ENCODE measurements at regions not wholly inside any gene's neighbourhood (a gene's known extent, or its start where the extent isn't known, plus 50 kb on each side); places are given as distances from the start of the nearest gene placed in this dataset.
A peak's percentile ranks its signal among the peaks of the same experiment; 100 is the strongest.

DNA sequence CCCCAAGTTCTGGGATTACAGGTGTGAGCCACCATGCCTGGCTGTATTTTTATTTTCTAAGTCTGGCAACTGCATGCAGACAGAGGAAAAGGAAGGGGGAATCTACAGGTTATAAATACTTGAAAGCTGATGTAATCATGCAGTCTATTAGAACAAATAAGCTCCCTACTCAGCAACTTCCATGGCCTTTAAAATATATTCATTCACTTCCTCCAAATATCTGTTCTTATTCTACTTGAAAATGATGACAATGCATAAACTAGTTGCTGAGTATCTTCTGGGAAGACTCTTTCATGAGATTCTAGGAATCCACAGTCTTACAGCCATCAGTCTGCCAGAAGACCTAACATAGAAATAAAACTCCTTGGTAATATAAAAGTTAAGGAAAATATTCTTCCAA lies 66.9 kb upstream of the NCKAP5 start:
- Histone ChIP-seq H3K4me1 (ENCODE audit: low read length) (no peaks in the 10 kb centered on the region), H3K27me3 (ENCODE audit: low read depth, low read length) (no peaks in the 10 kb centered on the region), H3K79me2 (ENCODE audit: low read length) (no peaks in the 10 kb centered on the region), H2AFZ (ENCODE audit: low read depth, low read length) (no peak overlapping the region), H3K4me2 (ENCODE audit: low read length) (no peak overlapping the region), H3K4me3 (ENCODE audit: low read length) (no peak overlapping the region), H3K9ac (ENCODE audit: low read length) (no peak overlapping the region), H3K27ac (ENCODE audit: low read length) (no peak overlapping the region), H3K9me3 (ENCODE audit: insufficient read depth, low read length) (no peaks in the 10 kb centered on the region), H4K20me1 (ENCODE audit: insufficient read depth, low read length) (no peaks in the 10 kb centered on the region), H3K36me3 (replicated peaks; ENCODE audit: low read depth, low read length) (no peaks in the 10 kb centered on the region)
- TF ChIP-seq, protein P1, sequence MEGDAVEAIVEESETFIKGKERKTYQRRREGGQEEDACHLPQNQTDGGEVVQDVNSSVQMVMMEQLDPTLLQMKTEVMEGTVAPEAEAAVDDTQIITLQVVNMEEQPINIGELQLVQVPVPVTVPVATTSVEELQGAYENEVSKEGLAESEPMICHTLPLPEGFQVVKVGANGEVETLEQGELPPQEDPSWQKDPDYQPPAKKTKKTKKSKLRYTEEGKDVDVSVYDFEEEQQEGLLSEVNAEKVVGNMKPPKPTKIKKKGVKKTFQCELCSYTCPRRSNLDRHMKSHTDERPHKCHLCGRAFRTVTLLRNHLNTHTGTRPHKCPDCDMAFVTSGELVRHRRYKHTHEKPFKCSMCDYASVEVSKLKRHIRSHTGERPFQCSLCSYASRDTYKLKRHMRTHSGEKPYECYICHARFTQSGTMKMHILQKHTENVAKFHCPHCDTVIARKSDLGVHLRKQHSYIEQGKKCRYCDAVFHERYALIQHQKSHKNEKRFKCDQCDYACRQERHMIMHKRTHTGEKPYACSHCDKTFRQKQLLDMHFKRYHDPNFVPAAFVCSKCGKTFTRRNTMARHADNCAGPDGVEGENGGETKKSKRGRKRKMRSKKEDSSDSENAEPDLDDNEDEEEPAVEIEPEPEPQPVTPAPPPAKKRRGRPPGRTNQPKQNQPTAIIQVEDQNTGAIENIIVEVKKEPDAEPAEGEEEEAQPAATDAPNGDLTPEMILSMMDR (IDR thresholded peaks at IDR 0.05; ENCODE audit: low read depth, low read length), result no peak
- TF ChIP-seq EZH2phosphoT487 (IDR thresholded peaks at IDR 0.05; ENCODE audit: low read depth), result no peak

DNA sequence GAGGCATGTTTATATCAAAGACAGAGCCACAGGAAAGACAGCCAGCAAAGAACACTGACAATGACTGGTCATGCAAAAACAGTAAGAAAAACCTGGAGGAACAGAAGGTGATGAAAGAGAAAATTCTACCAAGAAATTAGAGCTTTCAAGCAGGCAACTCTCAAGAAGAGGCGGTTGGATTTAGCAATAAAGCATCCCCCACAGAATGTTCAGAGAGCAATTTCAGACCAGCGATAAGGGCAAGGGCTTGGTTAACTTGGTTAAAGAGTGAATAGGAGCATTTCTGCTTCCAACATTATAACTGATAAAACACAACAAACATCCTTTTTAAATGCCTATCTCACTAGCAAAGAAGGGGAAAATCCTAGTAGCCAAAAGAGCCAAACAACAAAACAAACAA lies 68.0 kb upstream of the NCKAP5 start:
- no peaks in the 10 kb centered on the region for H3K4me1 ChIP-seq (ENCODE audit: low read length)
- H3K27ac ChIP-seq (ENCODE audit: low read length), result no peak overlapping the region
- H3K9me3 ChIP-seq (ENCODE audit: insufficient read depth, low read length), result no peaks in the 10 kb centered on the region
- H3K4me3 ChIP-seq (ENCODE audit: low read length), result no peak overlapping the region
- no peaks in the 10 kb centered on the region for H4K20me1 ChIP-seq (ENCODE audit: insufficient read depth, low read length)
- no peak overlapping the region for H3K4me2 ChIP-seq (ENCODE audit: low read length)
- TF ChIP-seq EZH2phosphoT487 (IDR thresholded peaks at IDR 0.05; ENCODE audit: low read depth), result no peak
- H3K9ac ChIP-seq (ENCODE audit: low read length), result no peak overlapping the region
- no peaks in the 10 kb centered on the region for H3K27me3 ChIP-seq (ENCODE audit: low read depth, low read length)
- H3K79me2 ChIP-seq (ENCODE audit: low read length), result no peaks in the 10 kb centered on the region
- no peak overlapping the region for H2AFZ ChIP-seq (ENCODE audit: low read depth, low read length)
- H3K36me3 ChIP-seq (replicated peaks; ENCODE audit: low read depth, low read length), result no peaks in the 10 kb centered on the region

DNA sequence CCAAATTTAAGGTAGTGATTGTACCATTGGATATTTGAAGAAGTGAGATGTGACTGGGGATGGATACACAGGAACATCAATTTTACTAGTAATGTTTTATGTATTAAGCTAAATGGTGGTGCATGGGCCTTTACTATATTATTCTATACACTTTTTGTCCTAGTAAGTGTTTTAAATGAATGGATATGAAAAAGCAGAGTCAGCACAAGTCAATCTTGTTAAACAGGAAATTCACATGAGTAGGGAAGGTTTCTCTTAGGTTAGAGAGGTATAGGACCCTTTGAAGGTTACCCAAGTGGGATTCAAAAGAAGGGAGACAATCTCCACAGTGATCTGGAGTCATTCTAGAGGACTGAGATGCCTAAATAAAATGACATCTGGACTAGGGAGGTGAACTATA lies 71.8 kb upstream of the NCKAP5 start:
- Histone ChIP-seq H3K9ac (ENCODE audit: low read length) (no peak overlapping the region), H2AFZ (ENCODE audit: low read depth, low read length) (no peak overlapping the region), H3K4me2 (ENCODE audit: low read length) (no peak overlapping the region), H3K36me3 (replicated peaks; ENCODE audit: low read depth, low read length) (no peaks in the 10 kb centered on the region), H3K79me2 (ENCODE audit: low read length) (no peaks in the 10 kb centered on the region), H3K4me3 (ENCODE audit: low read length) (no peak overlapping the region), H3K9me3 (ENCODE audit: insufficient read depth, low read length) (no peaks in the 10 kb centered on the region), H3K4me1 (ENCODE audit: low read length) (no peaks in the 10 kb centered on the region), H3K27ac (ENCODE audit: low read length) (no peak overlapping the region), H3K27me3 (ENCODE audit: low read depth, low read length) (peaks cover 8% of the 10 kb centered on the region; the same call in 1 of the 2 replicates), H4K20me1 (ENCODE audit: insufficient read depth, low read length) (no peaks in the 10 kb centered on the region)
- TF ChIP-seq, protein P1 (IDR thresholded peaks at IDR 0.05; ENCODE audit: low read depth, low read length), result no peak
- no peak for TF ChIP-seq EZH2phosphoT487 (IDR thresholded peaks at IDR 0.05; ENCODE audit: low read depth)

DNA sequence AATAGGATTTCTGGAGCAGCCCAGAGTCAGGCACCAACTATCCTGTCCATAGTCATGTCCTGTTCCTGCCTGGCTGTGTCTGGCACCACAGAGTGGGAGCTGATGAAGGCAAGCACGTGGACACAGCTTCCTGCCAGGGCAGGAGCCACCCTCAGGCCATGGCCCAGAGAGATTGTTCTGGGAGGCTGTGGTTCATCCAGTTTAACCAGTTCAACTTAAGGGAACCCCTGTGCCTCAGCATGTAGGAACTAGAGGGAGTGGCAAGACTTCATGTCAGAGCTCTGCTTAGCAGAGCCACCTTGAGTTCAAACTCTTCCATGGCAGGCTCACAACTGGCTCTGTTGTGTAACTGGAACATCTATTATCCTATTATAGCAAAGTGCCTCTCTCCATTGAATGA lies 73.2 kb upstream of the NCKAP5 start:
- H3K4me2 ChIP-seq (ENCODE audit: low read length), result no peak overlapping the region
- H4K20me1 ChIP-seq (ENCODE audit: insufficient read depth, low read length), result no peaks in the 10 kb centered on the region
- no peaks in the 10 kb centered on the region for H3K79me2 ChIP-seq (ENCODE audit: low read length)
- H2AFZ ChIP-seq (ENCODE audit: low read depth, low read length), result no peak overlapping the region
- no peaks in the 10 kb centered on the region for H3K9me3 ChIP-seq (ENCODE audit: insufficient read depth, low read length)
- H3K9ac ChIP-seq (ENCODE audit: low read length), result no peak overlapping the region
- H3K27me3 ChIP-seq (ENCODE audit: low read depth, low read length), result peaks cover 8% of the 10 kb centered on the region; the same call in 1 of the 2 replicates
- no peaks in the 10 kb centered on the region for H3K36me3 ChIP-seq (replicated peaks; ENCODE audit: low read depth, low read length)
- no peak overlapping the region for H3K4me3 ChIP-seq (ENCODE audit: low read length)
- no peaks in the 10 kb centered on the region for H3K4me1 ChIP-seq (ENCODE audit: low read length)
- no peak for TF ChIP-seq EZH2phosphoT487 (IDR thresholded peaks at IDR 0.05; ENCODE audit: low read depth)
- TF ChIP-seq, protein P1 (IDR thresholded peaks at IDR 0.05; ENCODE audit: low read depth, low read length), result 0 out of 2 replicates have a peak, but pooled peaks have one; percentile 4
- H3K27ac ChIP-seq (ENCODE audit: low read length), result no peak overlapping the region

All from OCI-LY3 (cell line).